Astrocyte (in vitro differentiated cells and primary cell): ENCODE measurements at regions not wholly inside any gene's neighbourhood (a gene's known extent, or its start where the extent isn't known, plus 50 kb on each side); places are given as distances from the start of the nearest gene placed in this dataset.

Source experiments
- DNase-seq: peaks from one replicate; pipeline ENCODE4 v3.0.0-alpha.2; 2010; ENCODE audit warnings: low read depth
- FAIRE-seq: peaks from 2 replicates; lab custom pipeline; 2011; peaks lifted over from hg19 to GRCh38; lab: Jason Lieb, UNC
- H2AFZ ChIP-seq: 2 replicates; pipeline ENCODE4 v1.6.0; 2012; ENCODE audit warnings: low read depth, low read length, inconsistent platforms
- H3K27ac ChIP-seq: 2 replicates; pipeline ENCODE4 v1.5.1; 2011; ENCODE audit warnings: low read depth, low read length, inconsistent platforms
- H3K27me3 ChIP-seq: 2 replicates; pipeline ENCODE4 v1.6.0; 2011; ENCODE audit warnings: low read length, inconsistent platforms; ENCODE audit not compliant: insufficient read depth
- H3K36me3 ChIP-seq: 2 replicates; pipeline ENCODE4 v1.5.1; 2011; ENCODE audit warnings: low read length, inconsistent platforms; ENCODE audit not compliant: insufficient read depth
- H3K4me1 ChIP-seq: 2 replicates; pipeline ENCODE4 v1.5.1; 2011; ENCODE audit warnings: low read length, inconsistent platforms; ENCODE audit not compliant: insufficient read depth
- H3K4me2 ChIP-seq: 2 replicates; pipeline ENCODE4 v1.6.0; 2012; ENCODE audit warnings: low read length, inconsistent platforms
- H3K4me3 ChIP-seq: 2 replicates; pipeline ENCODE4 v1.5.1; 2011; ENCODE audit warnings: low read depth, mild to moderate bottlenecking, low read length, inconsistent platforms; ENCODE audit not compliant: insufficient read depth
- H3K79me2 ChIP-seq: 2 replicates; pipeline ENCODE4 v1.6.0; 2012; ENCODE audit warnings: mild to moderate bottlenecking, low read length, inconsistent platforms; ENCODE audit not compliant: insufficient read depth
- H3K9ac ChIP-seq: 2 replicates; pipeline ENCODE4 v1.6.0; 2012; ENCODE audit warnings: mild to moderate bottlenecking, low read length, inconsistent platforms
- H3K9me3 ChIP-seq: 2 replicates; pipeline ENCODE4 v1.5.1; 2012; ENCODE audit warnings: low read depth, mild to moderate bottlenecking, low read length, inconsistent platforms; ENCODE audit not compliant: insufficient read depth
- H4K20me1 ChIP-seq: 2 replicates; pipeline ENCODE4 v1.6.0; 2012; ENCODE audit warnings: low read length, inconsistent platforms; ENCODE audit not compliant: insufficient read depth
- H3K27ac Mint-ChIP-seq: one replicate; pipeline ENCODE4 v1.8.0; 2021; ENCODE audit warnings: mild to moderate bottlenecking, mixed read lengths; ENCODE audit not compliant: unreplicated experiment
- H3K27me3 Mint-ChIP-seq: one replicate; pipeline ENCODE4 v1.8.0; 2021; ENCODE audit warnings: low read depth, mixed read lengths; ENCODE audit not compliant: unreplicated experiment
- H3K36me3 Mint-ChIP-seq: one replicate; pipeline ENCODE4 v1.8.0; 2021; ENCODE audit warnings: low read depth, mixed read lengths; ENCODE audit not compliant: unreplicated experiment
- H3K4me1 Mint-ChIP-seq: one replicate; pipeline ENCODE4 v1.8.0; 2021; ENCODE audit warnings: low read depth, mixed read lengths; ENCODE audit not compliant: unreplicated experiment
- H3K4me3 Mint-ChIP-seq: one replicate; pipeline ENCODE4 v1.8.0; 2021; ENCODE audit warnings: mild to moderate bottlenecking, moderate library complexity, mixed read lengths; ENCODE audit not compliant: unreplicated experiment
- H3K9me3 Mint-ChIP-seq: one replicate; pipeline ENCODE4 v1.8.0; 2021; ENCODE audit warnings: mild to moderate bottlenecking, mixed read lengths; ENCODE audit not compliant: unreplicated experiment
- CTCF ChIP-seq: IDR thresholded peaks from 2 replicates; pipeline ENCODE4 v1.5.1; 2011; ENCODE audit warnings: low read depth, mild to moderate bottlenecking, inconsistent platforms, low read length, moderate library complexity; ENCODE audit not compliant: insufficient read depth
- EZH2 ChIP-seq: IDR thresholded peaks from 2 replicates; pipeline ENCODE4 v1.6.1; 2012; ENCODE audit warnings: mild to moderate bottlenecking, low read length, inconsistent platforms; ENCODE audit not compliant: insufficient read depth

- DNase-seq: peak; percentile 96
- no peak for TF ChIP-seq CTCF
- no peak for TF ChIP-seq EZH2
- no peaks in the 10 kb centered on the region for H3K36me3 ChIP-seq
- Mint-ChIP-seq H3K9me3 (peaks cover 6% of the 10 kb centered on the region), H3K4me1 (peaks cover 42% of the 10 kb centered on the region), H3K27ac (peak overlapping the region; percentile 92), H3K36me3 (no peaks in the 10 kb centered on the region), H3K4me3 (peak overlapping the region; percentile 3), H3K27me3 (no peaks in the 10 kb centered on the region)
- H2AFZ ChIP-seq: peak overlapping the region; percentile 74
- H3K9me3 ChIP-seq: no peaks in the 10 kb centered on the region
- peak overlapping the region; percentile 76 for H3K4me2 ChIP-seq
- FAIRE-seq: peak; percentile 67
- H4K20me1 ChIP-seq: no peaks in the 10 kb centered on the region
- H3K27ac ChIP-seq: peak overlapping the region; percentile 63
- H3K27me3 ChIP-seq: no peaks in the 10 kb centered on the region
- peak overlapping the region; percentile 49 for H3K9ac ChIP-seq
- peak overlapping the region; percentile 21 for H3K4me3 ChIP-seq
- H3K4me1 ChIP-seq: peaks cover 33% of the 10 kb centered on the region
- no peaks in the 10 kb centered on the region for H3K79me2 ChIP-seq
Measured at GRCh38 chr4:128600996-128601871, 208.3 kb upstream of the JADE1 start.

- Mint-ChIP-seq H3K27me3 (no peaks in the 10 kb centered on the region), H3K4me1 (peaks cover 40% of the 10 kb centered on the region), H3K9me3 (peaks cover 6% of the 10 kb centered on the region), H3K4me3 (no peak overlapping the region), H3K27ac (peak overlapping the region; percentile 92), H3K36me3 (no peaks in the 10 kb centered on the region)
- Histone ChIP-seq H3K79me2 (no peaks in the 10 kb centered on the region), H3K9me3 (no peaks in the 10 kb centered on the region), H3K9ac (no peak overlapping the region), H3K27ac (no peak overlapping the region), H4K20me1 (no peaks in the 10 kb centered on the region), H2AFZ (no peak overlapping the region), H3K4me2 (peak overlapping the region; percentile 76), H3K36me3 (no peaks in the 10 kb centered on the region), H3K4me3 (no peak overlapping the region), H3K4me1 (peaks cover 30% of the 10 kb centered on the region), H3K27me3 (no peaks in the 10 kb centered on the region)
- FAIRE-seq (no peak), DNase-seq (no peak)
- TF ChIP-seq EZH2 (no peak), CTCF (no peak)
Measured at GRCh38 chr4:128600410-128600809, 209.1 kb upstream of the JADE1 start.

- H3K27ac Mint-ChIP-seq: no peak overlapping the region
- no peaks in the 10 kb centered on the region for H3K27me3 Mint-ChIP-seq
- H3K36me3 Mint-ChIP-seq: peaks cover 7% of the 10 kb centered on the region
- Histone ChIP-seq H2AFZ (no peak overlapping the region), H3K4me2 (no peak overlapping the region), H3K27ac (no peak overlapping the region), H3K79me2 (no peaks in the 10 kb centered on the region), H3K9ac (no peak overlapping the region), H3K36me3 (no peaks in the 10 kb centered on the region), H3K9me3 (no peaks in the 10 kb centered on the region), H4K20me1 (no peaks in the 10 kb centered on the region), H3K4me3 (no peak overlapping the region), H3K27me3 (no peaks in the 10 kb centered on the region), H3K4me1 (peaks cover 27% of the 10 kb centered on the region)
- DNase-seq (no peak), FAIRE-seq (no peak)
- no peak overlapping the region for H3K4me3 Mint-ChIP-seq
- no peak for TF ChIP-seq EZH2
- no peak for TF ChIP-seq CTCF
- H3K9me3 Mint-ChIP-seq: peaks cover 20% of the 10 kb centered on the region
- H3K4me1 Mint-ChIP-seq: peaks cover 31% of the 10 kb centered on the region
Measured at GRCh38 chr4:128597500-128597899, 212.0 kb upstream of the JADE1 start.
